ENCODE measurements at regions not wholly inside any gene's neighbourhood (a gene's known extent, or its start where the extent isn't known, plus 50 kb on each side); places are given as distances from the start of the nearest gene placed in this dataset.

- ChIA-PET CTCF (ENCODE audit: partially characterized antibody) (no interaction called here), POLR2A (ENCODE audit: partially characterized antibody) (no interaction called here)
- Histone ChIP-seq H3K23ac (ENCODE audit: insufficient read length) (no peak overlapping the region), H3K9me3 (ENCODE audit: insufficient read depth in 2 of 2, low read depth in 1 of 2, low read length in 1 of 2) (no peaks in the 10 kb centered on the region), H2BK120ac (replicated peaks; ENCODE audit: low read depth, low read length) (no peak overlapping the region), H3K9ac (replicated peaks in 1 of 4; ENCODE audit: extremely low read depth in 1 of 4, low read depth in 3 of 4, low read length in 3 of 4) (no peak overlapping the region), H3K27ac (ENCODE audit: low read depth, low read length) (no peak overlapping the region), H4K91ac (replicated peaks; ENCODE audit: insufficient read length, low read length) (no peak overlapping the region), H2BK20ac (ENCODE audit: low read length) (no peak overlapping the region), H3K4me1 (replicated peaks in 1 of 4; ENCODE audit: control insufficient read depth in 3 of 4, insufficient read depth in 4 of 4, low read length in 3 of 4) (no peaks in the 10 kb centered on the region), H2BK12ac (ENCODE audit: low read depth, low read length) (no peak overlapping the region), H3K56ac (replicated peaks; ENCODE audit: insufficient read length, low read depth, low read length) (no peak overlapping the region), H3K18ac (ENCODE audit: extremely low read depth, low read length) (no peak overlapping the region), H3K27me3 (replicated peaks in 1 of 4; ENCODE audit: control insufficient read depth in 3 of 4, extremely low read depth in 1 of 4, insufficient read depth in 3 of 4, low read length in 3 of 4) (no peaks in the 10 kb centered on the region; a peak in 1 of 7 replicates), H3K79me2 (ENCODE audit: control insufficient read depth in 1 of 2, insufficient read depth in 2 of 2, low read length in 2 of 2) (no peaks in the 10 kb centered on the region), H3K4me3 (ENCODE audit: extremely low read depth in 1 of 4, insufficient read depth in 2 of 4, low read depth in 3 of 4, low read length in 4 of 4) (no peak overlapping the region), H4K5ac (ENCODE audit: insufficient read length, low read depth, low read length) (no peak overlapping the region), H2AFZ (ENCODE audit: low read length) (no peak overlapping the region), H4K8ac (ENCODE audit: extremely low read depth, insufficient read depth, low read length) (no peak overlapping the region), H3K23me2 (ENCODE audit: low read depth, low read length) (no peaks in the 10 kb centered on the region), H2AK5ac (ENCODE audit: low read depth, low read length) (no peak overlapping the region), H3K4me2 (ENCODE audit: insufficient read depth in 1 of 2, low read depth in 2 of 2, low read length in 2 of 2) (no peak overlapping the region), H3K79me1 (ENCODE audit: low read depth, low read length) (peaks cover 2% of the 10 kb centered on the region; the same call in 1 of the 2 replicates), H2BK15ac (ENCODE audit: low read length) (no peak overlapping the region), H3K14ac (ENCODE audit: insufficient read length) (no peak overlapping the region), H4K20me1 (replicated peaks in 1 of 2; ENCODE audit: control insufficient read depth in 1 of 2, insufficient read depth in 2 of 2, low read length in 2 of 2) (no peaks in the 10 kb centered on the region), H3K4ac (replicated peaks; ENCODE audit: insufficient read length, low read depth, low read length) (no peak overlapping the region), H3K36me3 (ENCODE audit: control insufficient read depth in 2 of 4, insufficient read depth in 4 of 4, low read length in 3 of 4) (no peaks in the 10 kb centered on the region), H2BK5ac (ENCODE audit: low read depth, low read length) (no peak overlapping the region)
- no peak for DNase-seq (ENCODE audit: low read depth in 1 of 2, low spot score in 2 of 2)
- no peak for TF ChIP-seq SIRT6 (IDR thresholded peaks at IDR 0.05; ENCODE audit: low read length)
- no peak for TF ChIP-seq EZH2 (IDR thresholded peaks at IDR 0.05; ENCODE audit: low read depth, low read length, severe bottlenecking)
- TF ChIP-seq SIN3A (conservative IDR thresholded peaks at IDR 0.05 in 1 of 2, IDR thresholded peaks at IDR 0.05 in 1 of 2; ENCODE audit: low read depth in 1 of 2, low read length in 2 of 2) = no peak
- TF ChIP-seq CREB1 (IDR thresholded peaks at IDR 0.05) = no peak
- no peak for TF ChIP-seq FOSL1 (IDR thresholded peaks at IDR 0.05; ENCODE audit: insufficient read depth, low read depth, low read length)
- FAIRE-seq = no peak
These were observed 280.5 kb downstream of the DHX35 start for GRCh38 chr20:39242614-39243013.
